Midbrain (tissue), 1 donor: ENCODE measurements at regions not wholly inside any gene's neighbourhood (a gene's known extent, or its start where the extent isn't known, plus 50 kb on each side); places are given as distances from the start of the nearest gene placed in this dataset.

Source experiments
- DNase-seq: peaks from one replicate; lab custom pipeline; 2025; lab: John Stamatoyannopoulos, UW

DNA sequence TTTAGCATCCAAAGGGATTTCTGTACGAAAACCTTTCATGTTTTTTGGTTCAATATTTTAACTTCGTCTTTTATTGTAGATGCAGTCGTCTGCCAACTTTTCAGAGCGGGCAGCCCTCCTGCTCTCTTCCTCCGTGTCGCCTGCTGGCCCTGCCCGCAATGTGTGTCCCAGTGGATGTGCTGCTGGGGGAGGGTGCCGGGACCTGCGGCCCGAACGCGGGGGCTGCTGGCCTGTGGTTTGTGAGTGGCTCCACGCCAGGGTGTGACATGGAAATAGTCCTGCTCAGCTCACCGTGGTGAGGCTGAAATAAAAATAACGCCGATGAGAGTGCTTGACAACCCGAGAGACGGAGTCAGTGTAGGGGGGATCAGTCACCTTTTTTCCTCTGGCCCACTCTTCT, 59.7 kb upstream of the GRPEL1 start:
- DNase-seq, result no peak

DNA sequence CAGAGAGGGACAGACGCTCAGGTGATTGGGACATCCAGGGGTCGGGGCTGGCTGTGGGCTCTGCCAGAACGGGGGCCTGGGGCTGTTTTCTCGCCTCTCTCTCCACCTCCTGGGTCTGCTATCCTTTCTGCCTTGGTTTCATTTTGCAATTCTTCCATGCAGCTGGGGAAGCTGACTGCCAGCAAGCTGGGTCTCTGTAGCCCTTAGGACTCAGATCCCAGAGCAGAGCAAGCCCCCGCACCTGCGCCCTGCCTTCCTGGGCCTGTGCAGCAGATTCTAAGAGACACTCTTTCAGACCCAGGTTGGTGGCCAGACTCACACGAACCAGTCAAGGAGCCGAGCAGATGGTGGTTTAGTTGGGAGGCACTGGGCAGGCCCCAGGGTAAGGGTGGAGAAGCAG, 59.1 kb upstream of the GRPEL1 start:
- DNase-seq, result no peak

DNA sequence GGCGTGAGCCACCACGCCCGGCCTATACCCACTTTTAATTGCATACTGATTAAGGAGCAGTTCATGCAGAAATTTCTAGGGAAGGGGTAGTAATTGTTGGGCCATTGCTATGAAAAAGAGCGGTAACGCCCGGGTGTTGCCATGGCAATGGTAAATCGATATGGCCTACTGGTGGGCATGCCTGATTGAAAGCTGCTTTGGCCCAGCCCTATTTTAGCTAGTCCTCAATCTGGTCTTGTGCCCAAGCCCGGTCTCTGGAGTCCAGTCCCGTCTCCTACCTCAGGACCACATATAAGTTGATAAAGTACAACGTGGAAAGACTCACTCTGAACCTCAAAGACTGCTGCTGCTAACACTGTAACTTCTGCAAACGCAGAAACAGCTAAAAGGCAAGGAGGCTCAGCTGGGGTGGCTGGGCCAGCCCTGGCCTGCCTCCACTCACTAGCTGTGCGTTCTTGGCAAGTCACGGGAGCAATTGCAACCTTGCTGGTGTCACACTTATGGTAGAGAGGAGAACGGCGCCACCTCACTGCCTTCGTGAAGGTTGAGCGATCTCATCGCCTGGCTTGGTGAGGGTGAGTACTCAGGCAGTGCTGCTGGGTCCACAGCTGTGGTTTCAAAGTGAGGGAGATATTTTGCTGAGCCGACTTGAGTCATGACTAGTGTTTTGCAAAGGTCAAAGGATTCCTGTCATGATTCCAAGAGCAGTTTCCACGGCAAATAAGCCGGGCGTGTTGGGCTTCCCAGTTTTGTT, 57.0 kb upstream of the GRPEL1 start:
- DNase-seq, result no peak

DNA sequence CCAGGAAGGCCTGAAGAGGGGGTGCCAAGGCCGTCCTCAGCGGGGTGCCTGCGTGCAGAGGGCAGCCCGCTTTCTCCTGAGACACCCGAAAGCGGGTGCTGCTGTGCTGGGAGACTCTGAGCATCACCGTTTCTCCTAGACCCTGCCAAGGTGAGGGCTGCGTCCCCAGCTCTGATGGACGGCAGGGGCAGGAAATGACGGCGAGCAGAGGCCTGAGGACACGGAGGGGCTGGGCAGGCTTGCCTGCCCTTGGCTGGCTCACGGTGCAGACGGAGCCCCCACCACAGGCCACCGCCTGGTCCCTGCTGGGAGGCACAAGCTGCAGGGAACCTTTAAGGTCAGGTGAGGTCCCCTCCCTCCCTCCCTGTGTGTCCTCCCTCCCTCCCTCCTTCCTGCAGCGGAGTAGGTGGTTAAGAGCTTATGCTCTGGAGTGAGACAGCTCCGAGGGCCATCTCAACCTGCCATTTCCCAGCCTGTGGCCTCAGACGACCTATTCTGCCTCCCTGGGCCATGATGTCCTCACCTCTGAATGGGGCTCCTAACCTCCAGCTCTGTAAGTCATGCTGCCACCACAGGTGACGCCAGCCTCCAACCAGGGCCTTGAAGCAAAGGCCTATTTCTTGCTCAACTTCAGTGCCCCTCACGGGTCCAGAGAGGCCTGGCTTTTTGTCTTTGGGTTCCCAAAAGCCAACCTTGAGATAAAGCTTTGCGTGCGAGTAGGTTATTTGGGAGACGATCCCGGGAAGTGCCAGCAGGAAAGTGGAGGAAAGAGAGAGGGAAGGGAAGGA, 54.2 kb upstream of the GRPEL1 start:
- DNase-seq, result no peak

DNA sequence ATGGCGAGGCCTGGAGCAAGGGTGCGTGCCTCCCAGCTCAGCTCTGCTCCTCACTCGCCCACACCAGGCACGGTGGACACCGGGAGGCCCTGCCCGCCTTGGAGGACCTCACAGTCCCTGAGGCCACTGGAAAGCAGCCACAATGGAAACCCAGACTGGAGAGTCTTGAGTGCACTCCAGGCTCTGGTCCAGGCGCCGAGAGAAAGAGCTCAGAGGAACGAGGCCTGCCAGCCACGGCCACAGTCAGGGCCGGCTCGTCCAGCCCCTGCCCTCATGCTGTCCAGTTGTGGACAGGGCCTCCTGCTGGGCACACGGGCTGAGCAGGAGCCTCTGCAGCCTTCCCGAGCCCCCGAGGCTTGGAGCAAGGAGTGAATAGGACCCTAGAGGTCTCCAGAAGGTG, 53.3 kb upstream of the GRPEL1 start:
- peak; percentile 13 for DNase-seq

DNA sequence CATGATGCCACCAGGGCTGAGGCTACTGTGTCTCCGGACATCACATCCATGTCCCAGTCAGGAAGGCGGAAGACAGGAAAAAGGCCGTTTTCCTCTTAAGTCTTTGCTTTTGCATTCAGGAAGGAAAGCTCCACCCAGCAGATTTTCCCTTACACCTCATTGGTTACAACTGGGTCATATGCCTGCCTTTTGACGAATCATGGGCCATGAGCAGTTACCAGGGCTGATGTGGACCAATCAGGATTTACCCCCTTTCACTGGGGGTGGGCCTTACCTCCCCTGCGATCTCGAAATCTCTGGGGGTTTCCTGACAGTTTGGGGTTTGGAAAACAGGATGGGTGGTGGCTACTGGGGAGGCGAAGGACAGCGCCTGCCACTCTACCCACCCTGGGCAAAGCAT, 52.5 kb upstream of the GRPEL1 start:
- DNase-seq, result no peak

- DNase-seq, result no peak
Observed at GRCh38 chr4:7118013-7118832, 50.4 kb upstream of the GRPEL1 start.
